ENCODE measurements at regions not wholly inside any gene's neighbourhood (a gene's known extent, or its start where the extent isn't known, plus 50 kb on each side); places are given as distances from the start of the nearest gene placed in this dataset.
"Not testable (repeated sequence)": the region's sequence is repeated elsewhere in the genome, so short reads cannot be mapped to it uniquely, and the experiment has no call there.

DNA sequence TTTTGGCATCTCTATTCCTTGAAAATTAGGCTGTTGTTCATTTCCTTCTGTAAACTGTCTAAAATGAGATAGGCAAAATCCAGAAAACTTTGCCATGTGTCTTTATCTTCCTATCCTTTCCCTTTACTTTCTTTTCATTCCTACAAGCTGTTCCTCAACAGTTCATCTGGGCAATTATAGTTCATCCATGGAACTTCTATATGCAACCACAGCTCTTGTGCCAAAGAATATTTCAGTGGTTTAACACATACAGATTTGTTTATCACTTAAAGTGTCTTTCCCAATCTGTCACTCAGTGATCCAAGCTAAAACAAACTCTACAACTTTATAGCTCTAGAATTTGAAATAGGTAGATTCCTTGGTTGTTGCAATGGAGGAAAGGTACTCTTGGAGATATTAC is 230.3 kb upstream of the EPHA6 start:
- Mint-ChIP-seq H3K27ac (no peak overlapping the region), H3K9me3 (peaks cover 3 to 32% (median 16%) of the 10 kb centered on the region in 9 donors), H3K4me1 (no peaks in the 10 kb centered on the region), H3K27me3 (no peaks in the 10 kb centered on the region), H3K36me3 (peaks cover 0 to 10% (median 0%) of the 10 kb centered on the region in 3 donors), H3K4me3 (no peak overlapping the region)
- POLR2A ChIA-PET: no interaction called here
- ATAC-seq: no peak
- DNase-seq: no peak

DNA sequence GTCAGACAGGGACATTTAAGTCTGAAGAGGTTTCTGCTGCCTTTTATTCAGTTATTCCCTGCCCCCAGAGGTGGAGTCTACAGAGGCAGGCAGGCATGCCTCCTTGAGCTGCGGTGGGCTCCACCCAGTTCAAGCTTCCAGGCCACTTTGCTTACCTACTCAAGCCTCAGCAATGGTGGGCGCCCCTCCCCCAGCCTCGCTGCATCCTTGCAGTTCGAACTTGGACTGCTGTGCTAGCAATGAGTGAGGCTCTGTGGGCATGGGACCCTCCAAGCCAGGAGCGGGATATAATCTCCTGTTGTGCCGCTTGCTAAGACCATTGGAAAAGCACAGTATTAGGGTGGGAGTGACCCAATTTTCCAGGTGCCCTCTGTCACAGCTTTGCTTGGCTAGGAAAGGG is 207.5 kb upstream of the EPHA6 start:
- H3K27ac Mint-ChIP-seq, H3K4me1 Mint-ChIP-seq, DNase-seq, H3K27me3 Mint-ChIP-seq, POLR2A ChIA-PET, H3K36me3 Mint-ChIP-seq, H3K4me3 Mint-ChIP-seq, ATAC-seq: not testable (repeated sequence)
- H3K9me3 Mint-ChIP-seq: peaks cover 0 to 33% (median 12%) of the 10 kb centered on the region in 9 donors

DNA sequence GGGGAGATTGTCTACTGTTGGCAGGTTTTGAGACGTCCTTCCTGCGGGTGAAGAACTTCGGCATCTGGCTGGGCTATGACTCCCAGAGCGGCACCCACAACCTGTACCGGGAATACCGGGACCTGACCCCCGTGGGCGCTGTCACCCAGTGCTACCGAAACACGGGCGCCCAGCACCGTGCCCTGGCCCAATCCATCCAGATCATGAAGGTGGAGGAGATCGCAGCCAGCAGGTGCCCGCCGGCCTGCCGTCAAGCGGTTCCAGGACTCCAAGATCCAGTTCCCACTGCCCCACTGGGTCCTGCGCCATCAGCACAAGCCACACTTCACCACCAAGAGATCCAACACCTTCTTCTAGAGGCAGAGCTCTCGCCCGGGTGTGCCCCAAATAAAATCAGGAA is 194.9 kb upstream of the EPHA6 start:
- Mint-ChIP-seq H3K36me3 (no peaks in the 10 kb centered on the region), H3K4me3 (no peak overlapping the region), H3K4me1 (no peaks in the 10 kb centered on the region), H3K9me3 (peaks cover 0 to 9% (median under 1%) of the 10 kb centered on the region in 9 donors), H3K27ac (no peak overlapping the region), H3K27me3 (no peaks in the 10 kb centered on the region)
- POLR2A ChIA-PET: no interaction called here
- DNase-seq: no peak
- no peak for ATAC-seq

DNA sequence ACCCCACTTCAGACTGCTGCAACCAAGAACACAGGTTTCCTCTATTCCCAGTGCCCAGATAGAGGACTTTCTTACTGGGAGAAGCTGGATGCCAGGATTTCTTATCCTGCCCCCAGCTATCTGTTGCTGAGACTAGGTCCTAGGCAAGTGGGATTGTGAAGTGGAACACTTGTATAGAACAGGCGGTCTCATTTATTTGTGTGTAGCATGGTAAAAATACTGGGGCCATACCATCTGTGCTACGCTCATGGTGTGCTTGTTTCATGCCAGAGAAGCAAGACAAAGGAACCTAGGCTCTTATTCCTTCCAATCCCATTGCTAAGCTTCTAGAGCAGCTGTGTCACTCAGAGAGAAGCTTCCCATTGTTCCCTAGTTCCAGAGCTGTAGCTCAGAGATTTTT is 191.5 kb upstream of the EPHA6 start:
- Mint-ChIP-seq H3K27me3 (no peaks in the 10 kb centered on the region), H3K27ac (no peak overlapping the region), H3K9me3 (peaks cover 0 to 10% (median 3%) of the 10 kb centered on the region in 9 donors), H3K36me3 (no peaks in the 10 kb centered on the region), H3K4me3 (no peak overlapping the region), H3K4me1 (no peaks in the 10 kb centered on the region)
- POLR2A ChIA-PET: no interaction called here
- no peak for DNase-seq
- ATAC-seq: no peak

DNA sequence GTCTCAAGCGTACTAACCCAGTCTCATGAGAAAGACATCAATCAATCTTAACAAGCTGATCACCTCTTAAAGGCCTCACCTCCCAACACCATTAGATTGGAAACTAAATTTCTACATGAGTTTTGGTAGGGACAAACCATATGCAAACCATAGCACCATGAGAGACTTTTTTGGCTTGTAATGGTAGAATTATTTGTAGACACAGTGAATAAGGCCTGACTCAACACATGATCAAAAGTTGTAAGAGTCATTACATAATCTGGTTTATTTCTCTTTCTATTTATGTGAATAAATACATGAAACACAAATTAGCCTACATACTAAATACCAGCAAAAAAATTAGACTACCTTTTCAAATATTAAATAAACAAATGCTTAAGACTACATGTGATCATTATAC is 183.3 kb upstream of the EPHA6 start:
- POLR2A ChIA-PET: no interaction called here
- DNase-seq: no peak
- Mint-ChIP-seq H3K4me1 (no peaks in the 10 kb centered on the region), H3K27ac (no peak overlapping the region), H3K36me3 (no peaks in the 10 kb centered on the region), H3K9me3 (peaks cover 0 to 6% (median 0%) of the 10 kb centered on the region in 9 donors), H3K4me3 (no peak overlapping the region), H3K27me3 (no peaks in the 10 kb centered on the region)
- no peak for ATAC-seq

DNA sequence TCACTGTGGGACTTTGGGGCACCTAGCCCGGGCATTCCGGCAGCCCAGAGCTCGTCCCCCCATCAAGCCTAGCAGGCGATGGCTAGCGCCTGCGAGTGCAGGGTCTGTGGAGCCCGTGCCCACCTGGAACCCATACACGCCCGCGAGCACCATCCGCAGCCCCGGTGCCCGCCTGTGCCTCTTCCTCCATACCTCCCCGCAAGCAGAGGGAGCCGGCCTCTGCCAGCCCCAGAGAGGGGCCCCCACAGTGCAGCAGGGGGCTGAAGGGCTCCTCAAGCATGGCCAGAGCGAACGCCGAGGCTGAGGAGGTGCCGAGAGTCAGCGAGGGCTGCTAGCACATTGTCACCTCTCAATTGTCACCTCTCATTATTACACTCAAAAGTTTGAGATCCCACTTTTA is 167.8 kb upstream of the EPHA6 start:
- POLR2A ChIA-PET: no interaction called here
- Mint-ChIP-seq H3K27me3 (no peaks in the 10 kb centered on the region), H3K4me3 (no peak overlapping the region), H3K36me3 (no peaks in the 10 kb centered on the region), H3K9me3 (peaks cover 0 to 20% (median 2%) of the 10 kb centered on the region in 9 donors), H3K4me1 (no peaks in the 10 kb centered on the region), H3K27ac (no peak overlapping the region)
- ATAC-seq: no peak
- DNase-seq: no peak

DNA sequence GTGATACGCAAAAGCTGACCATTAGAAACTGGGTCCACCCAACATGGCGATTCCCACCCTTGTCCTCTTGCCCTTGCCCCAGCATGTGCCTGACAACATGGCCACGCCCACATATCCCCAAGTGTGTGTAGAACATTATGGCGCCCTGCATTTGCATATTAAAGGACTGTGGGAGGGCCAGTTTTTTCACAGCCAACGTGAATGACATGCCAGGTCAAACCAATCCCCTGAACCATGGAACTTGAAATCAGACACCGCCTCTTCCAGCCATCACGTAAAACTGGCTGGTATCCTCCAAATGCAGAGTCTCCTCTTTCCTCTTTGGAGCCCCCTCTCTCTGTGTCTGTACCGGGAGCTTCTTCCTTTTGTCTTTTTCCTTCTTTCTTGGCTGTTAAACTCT is 156.7 kb upstream of the EPHA6 start:
- no peaks in the 10 kb centered on the region for H3K27me3 Mint-ChIP-seq
- H3K27ac Mint-ChIP-seq: no peak overlapping the region
- no peak overlapping the region for H3K4me3 Mint-ChIP-seq
- POLR2A ChIA-PET: no interaction called here
- ATAC-seq (no peak), DNase-seq (no peak)
- H3K9me3 Mint-ChIP-seq: peaks cover 6 to 18% (median 9%) of the 10 kb centered on the region in 9 donors
- H3K4me1 Mint-ChIP-seq: no peaks in the 10 kb centered on the region
- peaks cover 0 to 5% (median 2%) of the 10 kb centered on the region in 3 donors for H3K36me3 Mint-ChIP-seq

DNA sequence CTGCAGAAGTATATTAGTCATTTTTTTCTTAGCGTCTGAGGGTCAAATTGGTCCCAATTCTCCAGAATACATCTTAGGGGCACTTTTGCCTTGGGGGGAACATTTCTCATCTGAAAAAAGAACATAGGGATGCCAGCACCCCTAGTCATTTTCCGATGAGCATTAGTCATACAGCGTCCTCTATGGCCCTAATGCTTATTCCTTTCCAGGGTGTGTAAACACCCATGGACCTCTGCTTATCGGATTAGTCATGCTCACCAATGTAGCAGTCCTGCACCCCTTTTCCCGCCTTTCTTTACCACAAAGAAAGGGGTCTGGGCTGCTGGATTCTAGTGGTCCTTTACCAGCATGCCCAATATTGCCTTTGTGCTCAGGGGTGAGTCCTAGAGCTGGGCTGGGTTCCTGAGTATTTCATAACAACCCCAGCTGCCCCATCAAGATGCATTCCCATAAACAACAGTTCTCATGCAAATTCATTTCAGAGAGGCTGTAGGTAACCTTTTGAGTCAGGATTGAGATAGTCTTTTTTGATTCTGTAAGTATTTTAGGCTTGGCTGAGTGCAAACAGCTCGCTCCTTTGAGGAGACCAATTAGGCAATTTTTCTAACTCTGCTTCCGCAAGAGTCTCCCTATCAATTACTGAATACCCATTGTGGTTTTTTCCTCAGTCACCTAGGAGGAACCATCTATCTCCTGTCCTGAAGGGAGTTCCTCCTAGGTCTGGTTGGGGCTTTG is 142.4 kb upstream of the EPHA6 start:
- H3K4me1 Mint-ChIP-seq, H3K36me3 Mint-ChIP-seq, POLR2A ChIA-PET, H3K27me3 Mint-ChIP-seq, H3K27ac Mint-ChIP-seq, H3K4me3 Mint-ChIP-seq, DNase-seq, ATAC-seq: not testable (repeated sequence)
- peaks cover 0 to 40% (median 2%) of the 10 kb centered on the region in 9 donors for H3K9me3 Mint-ChIP-seq

DNA sequence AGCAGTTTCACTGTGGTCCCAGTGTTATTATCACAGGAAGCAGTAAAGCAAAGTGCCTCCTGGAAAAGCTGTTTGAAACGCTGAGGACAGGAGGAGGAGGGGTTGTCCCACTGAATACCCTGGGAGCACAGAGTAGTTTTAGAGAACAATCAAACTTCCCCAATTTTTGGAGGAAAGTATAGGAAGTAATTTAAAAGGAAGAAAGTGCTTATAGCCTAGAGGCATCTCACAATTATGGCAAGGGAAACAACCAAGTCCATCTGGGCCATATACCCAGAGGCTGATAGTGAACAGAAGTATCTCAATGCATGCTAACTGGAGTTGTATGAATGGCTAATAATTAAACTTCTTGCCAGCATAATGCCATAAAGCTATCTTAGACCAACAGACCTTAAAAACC is 137.2 kb upstream of the EPHA6 start:
- Mint-ChIP-seq H3K4me3 (no peak overlapping the region), H3K27ac (no peak overlapping the region), H3K27me3 (peaks cover 0 to 6% (median 0%) of the 10 kb centered on the region in 5 donors), H3K9me3 (peaks cover 0 to 17% (median 2%) of the 10 kb centered on the region in 9 donors), H3K36me3 (no peaks in the 10 kb centered on the region), H3K4me1 (no peaks in the 10 kb centered on the region)
- DNase-seq (no peak), ATAC-seq (no peak)
- POLR2A ChIA-PET: no interaction called here

DNA sequence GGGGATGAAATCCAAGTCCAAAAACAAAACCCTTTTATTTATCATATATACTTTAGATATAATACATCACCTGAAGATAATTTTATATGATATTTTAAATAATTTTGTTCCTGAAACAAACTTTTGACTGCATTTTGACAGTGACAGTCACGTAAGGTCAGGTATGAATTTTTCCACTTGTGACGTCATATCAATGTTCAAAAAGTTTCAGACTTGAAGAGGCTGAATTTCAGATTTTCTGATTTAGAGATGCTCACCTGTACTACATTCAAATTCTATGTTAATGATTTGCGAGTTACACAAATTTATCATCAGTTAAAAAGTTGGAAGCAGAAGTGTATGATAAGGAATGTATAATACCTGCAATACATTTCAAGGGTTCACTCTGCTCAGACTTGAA is 136.1 kb upstream of the EPHA6 start:
- DNase-seq: no peak
- POLR2A ChIA-PET: no interaction called here
- no peak for ATAC-seq
- H3K4me1 Mint-ChIP-seq: no peaks in the 10 kb centered on the region
- peaks cover 0 to 10% (median 0%) of the 10 kb centered on the region in 9 donors for H3K9me3 Mint-ChIP-seq
- no peaks in the 10 kb centered on the region for H3K36me3 Mint-ChIP-seq
- H3K27me3 Mint-ChIP-seq: peaks cover 0 to 5% (median 0%) of the 10 kb centered on the region in 5 donors
- no peak overlapping the region for H3K4me3 Mint-ChIP-seq
- H3K27ac Mint-ChIP-seq: no peak overlapping the region

DNA sequence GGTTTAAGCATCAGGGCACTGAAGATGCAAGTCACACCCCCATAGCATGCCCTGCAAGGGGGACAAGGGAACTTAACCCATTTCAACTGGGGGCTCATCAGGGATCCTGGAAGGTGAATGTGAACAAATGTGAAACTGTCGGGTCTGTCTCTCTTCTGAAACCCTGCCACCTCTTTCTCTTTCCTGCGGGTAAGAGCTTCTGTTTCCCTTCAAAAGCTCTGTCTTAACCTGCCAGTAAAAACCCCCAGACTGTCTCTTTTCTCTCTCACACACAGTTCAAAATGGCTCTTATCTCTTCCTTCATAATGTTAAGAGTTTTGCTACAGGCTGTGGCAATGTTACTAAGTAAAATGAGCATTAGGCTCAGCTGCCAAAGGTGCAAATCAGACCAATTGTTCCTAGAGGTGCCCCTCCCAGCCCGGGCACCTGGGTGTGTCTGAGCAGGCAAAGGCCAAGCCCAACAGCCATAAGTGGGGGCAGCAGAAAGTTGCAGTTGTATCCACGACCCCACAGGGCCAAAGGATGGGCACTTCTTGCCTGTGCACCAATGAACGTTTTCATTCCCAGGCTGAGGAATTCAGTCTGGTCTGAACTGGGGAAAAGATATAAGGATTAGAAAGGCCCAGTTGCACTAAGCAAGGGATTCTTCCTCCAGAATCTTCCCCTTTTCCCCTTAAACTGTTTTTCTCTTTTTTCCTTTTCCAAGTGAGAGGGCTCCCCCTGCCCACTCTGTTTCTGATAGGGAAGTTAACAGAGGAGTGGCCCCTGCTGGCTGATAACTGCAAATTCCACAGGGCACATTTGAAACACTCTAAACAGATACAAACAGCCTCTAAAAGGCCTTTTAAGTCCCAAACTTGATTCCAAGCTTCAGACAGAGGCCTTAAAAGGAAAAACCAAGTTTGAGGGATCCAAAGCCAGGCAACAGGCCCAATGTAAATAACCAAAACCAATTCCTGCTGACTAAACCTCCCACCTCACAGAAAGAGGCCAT is 113.8 kb upstream of the EPHA6 start:
- Mint-ChIP-seq H3K4me1 (no peaks in the 10 kb centered on the region), H3K9me3 (peaks cover 9 to 50% (median 24%) of the 10 kb centered on the region in 9 donors), H3K4me3 (no peak overlapping the region), H3K36me3 (peaks cover 0 to 5% (median 0%) of the 10 kb centered on the region in 3 donors), H3K27ac (no peak overlapping the region), H3K27me3 (peaks cover 0 to 4% (median 0%) of the 10 kb centered on the region in 5 donors)
- no peak for ATAC-seq
- POLR2A ChIA-PET: no interaction called here
- DNase-seq: no peak

DNA sequence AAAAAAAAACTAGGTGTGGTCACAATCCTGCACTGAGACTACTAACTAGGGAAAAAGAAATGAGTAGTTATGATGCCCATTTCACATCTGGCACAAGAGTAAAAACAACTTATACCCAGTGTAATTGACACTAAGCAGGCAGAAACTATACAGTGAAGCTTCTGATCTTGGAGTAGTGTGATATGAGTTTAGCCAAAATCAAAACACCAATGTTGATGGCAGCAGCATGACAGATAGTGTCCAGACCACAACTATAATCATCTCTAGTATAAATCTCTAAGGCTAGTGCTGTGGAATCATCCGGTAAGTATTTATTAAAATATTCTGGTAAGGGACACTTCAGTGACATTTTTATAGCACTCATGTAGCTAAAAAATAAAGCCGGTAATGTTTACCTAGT is 108.5 kb upstream of the EPHA6 start:
- no peak for DNase-seq
- no peaks in the 10 kb centered on the region for H3K36me3 Mint-ChIP-seq
- no peaks in the 10 kb centered on the region for H3K4me1 Mint-ChIP-seq
- no peak overlapping the region for H3K27ac Mint-ChIP-seq
- H3K27me3 Mint-ChIP-seq: peaks cover 0 to 4% (median 0%) of the 10 kb centered on the region in 5 donors
- H3K9me3 Mint-ChIP-seq: peaks cover 0 to 23% (median 8%) of the 10 kb centered on the region in 9 donors
- ATAC-seq: no peak
- H3K4me3 Mint-ChIP-seq: no peak overlapping the region
- POLR2A ChIA-PET: no interaction called here

DNA sequence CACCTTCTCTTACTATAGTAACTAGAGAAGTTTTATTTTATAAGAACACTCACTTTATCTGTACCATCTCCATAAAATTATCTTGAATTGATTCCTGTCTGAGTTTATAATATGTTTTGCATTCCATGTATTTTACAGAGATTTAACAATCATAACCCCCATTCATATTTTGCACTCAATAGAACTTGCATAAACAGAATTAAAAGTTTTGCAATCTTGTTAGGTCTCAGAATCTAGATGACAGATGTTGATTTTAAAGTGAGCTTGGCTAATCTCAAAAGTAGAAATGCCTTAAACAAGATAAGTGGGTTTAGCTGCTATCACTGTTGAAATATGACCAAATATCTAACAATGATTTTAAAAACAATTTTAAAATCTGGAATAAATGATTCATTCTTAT is 107.9 kb upstream of the EPHA6 start:
- Mint-ChIP-seq H3K4me1 (no peaks in the 10 kb centered on the region), H3K36me3 (no peaks in the 10 kb centered on the region), H3K27me3 (peaks cover 0 to 4% (median 0%) of the 10 kb centered on the region in 5 donors), H3K4me3 (no peak overlapping the region), H3K9me3 (peaks cover 0 to 22% (median 8%) of the 10 kb centered on the region in 9 donors), H3K27ac (no peak overlapping the region)
- POLR2A ChIA-PET: no interaction called here
- no peak for DNase-seq
- ATAC-seq: no peak

Data from naive thymus-derived CD8-positive, alpha-beta T cell (primary cell).